ENCODE measurements at regions not wholly inside any gene's neighbourhood (a gene's known extent, or its start where the extent isn't known, plus 50 kb on each side); places are given as distances from the start of the nearest gene placed in this dataset.

DNA sequence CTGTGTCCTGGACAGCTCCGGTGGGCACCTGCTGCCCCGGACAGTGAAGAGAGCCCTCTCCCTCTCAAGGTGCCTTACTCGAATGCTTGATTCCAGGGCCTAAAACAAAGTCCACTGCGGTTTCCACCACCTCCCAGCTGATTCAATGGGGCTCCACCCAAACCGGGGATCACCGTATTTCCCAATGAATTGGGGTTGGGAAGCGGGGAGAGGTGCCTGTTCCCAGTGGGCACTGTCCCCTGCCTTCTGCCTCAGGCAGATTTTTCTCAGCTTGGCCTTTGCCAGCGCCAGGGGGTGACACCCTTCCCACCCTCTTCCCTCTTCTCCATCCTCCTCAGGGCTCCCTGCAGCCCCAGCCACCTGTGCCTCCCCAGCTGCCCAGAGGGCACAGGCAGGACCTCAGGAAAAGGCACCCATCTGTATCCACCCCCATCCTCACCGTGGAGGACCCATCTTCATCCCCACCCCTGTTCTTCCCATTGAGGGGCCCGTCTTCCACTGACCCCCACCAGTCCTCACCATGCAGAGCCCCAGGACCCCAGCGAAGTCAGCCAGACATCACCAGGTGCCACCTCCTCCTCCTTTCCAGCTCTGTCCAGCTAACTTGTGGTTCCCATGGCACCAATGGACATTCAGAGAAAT lies 66.7 kb upstream of the HPCAL1 start:
- FAIRE-seq (no peak), DNase-seq (ENCODE audit: low spot score in 2 of 2) (no peak)

DNA sequence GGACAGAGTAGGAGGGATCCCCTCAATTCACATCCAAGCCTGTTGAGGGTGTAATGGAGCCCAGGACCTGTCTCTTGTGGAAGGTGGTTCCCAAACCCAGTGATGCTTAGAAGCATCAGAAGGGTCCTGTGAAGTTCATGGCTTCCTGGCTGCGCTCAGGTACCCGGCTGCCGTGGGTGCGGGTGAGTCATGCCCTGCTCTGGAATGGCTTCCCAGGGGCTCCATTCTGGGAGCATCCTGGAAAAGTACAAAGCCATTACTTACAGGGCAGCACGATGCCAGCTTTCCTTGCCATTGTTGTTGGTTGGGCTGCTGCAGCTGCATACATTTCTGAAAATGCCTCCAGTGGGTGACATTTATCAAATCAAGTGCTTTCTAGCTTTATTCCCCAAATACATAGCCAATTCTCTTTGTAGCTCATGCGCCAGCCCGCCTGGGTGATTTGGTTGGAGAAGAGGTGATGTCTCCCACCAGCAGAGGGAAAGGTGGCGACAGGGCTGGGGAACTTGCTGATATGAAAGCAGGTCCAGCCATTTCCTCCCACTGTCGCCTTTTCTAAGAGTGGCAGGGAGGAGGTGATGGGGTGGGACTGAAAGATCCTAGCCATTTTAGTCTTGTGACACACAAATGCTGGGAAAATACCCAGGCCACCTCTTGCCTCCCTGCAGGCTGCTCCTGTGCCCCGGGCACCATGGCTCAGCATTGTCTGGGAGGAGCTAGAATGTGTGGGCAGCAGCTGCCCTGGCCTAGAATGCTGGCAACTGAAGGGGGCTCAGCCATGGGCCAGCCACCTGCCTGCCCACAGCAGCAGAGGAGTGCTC lies 65.9 kb upstream of the HPCAL1 start:
- FAIRE-seq, result no peak
- DNase-seq (ENCODE audit: low spot score in 2 of 2), result no peak

- DNase-seq (ENCODE audit: low spot score in 2 of 2) (no peak), FAIRE-seq (no peak)
Observed at GRCh38 chr2:10237392-10238321, 65.0 kb upstream of the HPCAL1 start.

- FAIRE-seq, result no peak
- no peak for DNase-seq (ENCODE audit: low spot score in 2 of 2)
Observed at GRCh38 chr2:10238396-10238795, 64.3 kb upstream of the HPCAL1 start.

DNA sequence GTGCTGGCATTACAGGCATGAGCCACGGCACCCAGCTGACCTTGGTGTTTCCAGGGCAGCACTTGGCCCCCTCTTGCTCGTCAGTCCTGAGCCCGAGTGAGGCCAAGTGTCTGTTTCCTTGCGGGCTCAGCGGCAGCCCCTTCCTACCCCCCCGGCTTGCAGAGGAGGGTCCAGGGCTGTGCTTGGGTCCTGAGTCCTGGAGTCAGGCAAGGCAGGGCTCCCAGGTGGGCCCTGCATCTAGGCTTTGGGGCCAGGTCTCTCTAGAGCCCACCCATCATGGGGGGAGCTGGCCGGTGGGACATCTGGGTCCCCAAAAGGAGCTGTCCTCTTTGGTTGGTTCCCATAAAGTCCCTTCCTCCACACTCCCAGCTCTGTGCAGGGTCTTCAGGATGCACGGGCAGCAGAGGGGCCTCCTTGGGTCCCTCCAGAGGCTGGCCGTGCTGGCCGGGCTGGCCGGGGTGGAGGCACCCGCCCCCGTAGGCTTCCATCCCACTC lies 63.7 kb upstream of the HPCAL1 start:
- no peak for FAIRE-seq
- no peak for DNase-seq (ENCODE audit: low spot score in 2 of 2)

DNA sequence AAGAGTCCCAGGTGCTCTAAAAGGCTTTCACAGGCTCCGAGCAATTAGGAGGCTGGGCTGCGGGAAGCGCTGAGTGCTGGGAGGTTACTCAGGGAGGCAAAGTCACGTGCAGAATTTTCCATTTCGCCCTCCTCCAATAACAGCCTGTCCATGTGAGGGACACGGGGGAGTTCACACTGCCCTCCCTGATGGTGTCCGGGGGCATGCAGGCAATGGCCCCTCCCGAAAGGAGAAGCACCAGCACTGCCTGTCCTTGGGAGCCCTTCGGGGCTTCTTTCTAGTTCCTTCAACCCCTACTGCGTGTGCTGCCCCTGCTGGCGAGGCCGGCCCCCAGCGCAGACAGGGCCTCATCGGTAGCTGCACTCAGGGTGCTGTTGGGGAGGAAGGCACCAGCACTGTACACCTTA lies 63.1 kb upstream of the HPCAL1 start:
- no peak for DNase-seq (ENCODE audit: low spot score in 2 of 2)
- no peak for FAIRE-seq

- FAIRE-seq (no peak), DNase-seq (ENCODE audit: low spot score in 2 of 2) (no peak)
Observed at GRCh38 chr2:10240161-10240681, 62.5 kb upstream of the HPCAL1 start.

DNA sequence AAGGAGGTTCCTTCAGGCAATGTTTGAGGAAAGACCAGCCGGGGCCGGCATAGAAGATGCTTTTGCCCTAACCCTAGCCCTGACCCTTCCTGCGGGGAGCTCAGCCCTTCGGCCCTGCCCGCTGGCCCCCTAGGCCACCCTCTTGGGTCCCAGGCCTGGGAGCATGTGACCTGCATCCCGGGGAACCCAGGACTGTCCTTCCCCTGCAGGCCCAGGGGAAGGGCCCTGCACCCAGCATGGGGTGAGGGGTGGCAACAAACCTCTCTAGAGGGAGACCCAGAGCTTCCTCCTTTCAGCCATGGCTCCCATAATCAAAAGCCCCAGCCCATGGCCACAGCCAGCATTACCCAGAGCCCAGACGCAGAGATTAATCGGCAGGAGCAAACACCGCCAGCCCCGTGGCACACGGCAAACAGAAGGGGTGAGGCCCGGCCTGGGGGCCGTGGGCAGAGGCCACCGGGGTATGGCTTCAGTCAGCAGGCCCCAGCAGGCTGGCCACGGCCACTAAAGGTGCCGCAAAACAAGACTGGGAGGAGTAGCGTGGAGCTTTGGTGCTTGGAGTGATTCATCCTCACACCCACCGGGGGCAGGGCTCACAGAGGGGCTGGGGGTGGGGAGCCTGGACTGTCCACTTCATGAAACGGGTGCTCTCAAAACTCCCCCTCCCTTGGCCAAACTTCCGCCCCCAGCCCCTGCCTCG lies 61.6 kb upstream of the HPCAL1 start:
- no peak for FAIRE-seq
- no peak for DNase-seq (ENCODE audit: low spot score in 2 of 2)

DNA sequence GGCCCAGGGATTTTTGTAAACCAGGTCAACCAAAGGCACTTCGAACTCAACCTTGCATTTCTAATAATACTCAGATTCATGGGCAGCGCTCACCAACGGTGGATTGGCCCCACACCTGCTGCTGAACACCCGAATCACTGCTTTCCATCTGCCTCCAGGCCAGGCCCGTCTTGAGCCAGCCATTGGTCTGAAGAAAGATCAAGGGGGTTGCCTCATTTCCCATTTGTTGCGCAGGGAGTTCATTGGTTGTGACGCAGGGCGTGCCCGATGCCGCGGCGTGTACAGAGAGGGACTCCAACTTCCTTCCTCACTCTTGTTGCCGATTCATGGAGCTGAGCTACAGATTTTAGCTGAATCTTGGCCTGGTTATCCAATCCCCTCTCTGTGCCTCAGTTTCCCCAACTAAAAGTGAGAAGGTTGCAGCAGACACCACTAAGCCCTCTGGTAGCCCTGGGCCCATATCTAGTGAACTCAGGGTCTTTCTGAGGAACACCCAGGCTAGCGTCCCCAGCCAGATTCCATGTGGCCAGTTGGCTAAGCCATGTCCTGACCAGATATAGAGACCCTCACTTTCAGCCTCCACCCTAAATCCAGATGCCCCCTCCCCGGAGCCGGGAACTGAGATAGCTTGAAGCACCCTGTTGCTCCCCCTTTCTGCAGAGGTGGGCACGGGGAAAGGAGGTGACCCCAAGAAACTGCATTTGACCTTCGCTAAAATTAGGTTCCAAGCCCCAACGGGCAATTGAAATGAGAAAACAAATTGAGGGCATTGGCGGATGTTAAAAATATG lies 60.9 kb upstream of the HPCAL1 start:
- no peak for DNase-seq (ENCODE audit: low spot score in 2 of 2)
- no peak for FAIRE-seq

DNA sequence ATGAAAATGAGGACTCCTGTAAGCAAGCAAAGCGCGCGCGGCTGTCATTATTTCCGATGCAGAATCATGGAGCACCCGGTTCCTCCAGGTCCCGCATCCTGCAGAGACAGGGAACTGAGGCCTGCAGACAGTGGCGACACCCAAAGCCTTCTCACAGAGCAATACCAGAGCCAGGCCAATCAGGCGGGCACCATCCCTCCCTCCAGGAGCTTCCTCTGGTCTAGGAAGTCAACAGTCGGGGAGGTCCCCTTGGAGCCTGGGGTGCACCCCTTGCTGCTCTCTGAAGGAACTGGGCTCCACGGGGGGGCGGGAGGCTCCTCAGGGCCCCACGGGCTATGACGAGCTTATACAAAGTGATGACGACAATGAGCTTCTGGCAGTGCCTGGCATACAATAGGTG lies 60.3 kb upstream of the HPCAL1 start:
- FAIRE-seq, result no peak

DNA sequence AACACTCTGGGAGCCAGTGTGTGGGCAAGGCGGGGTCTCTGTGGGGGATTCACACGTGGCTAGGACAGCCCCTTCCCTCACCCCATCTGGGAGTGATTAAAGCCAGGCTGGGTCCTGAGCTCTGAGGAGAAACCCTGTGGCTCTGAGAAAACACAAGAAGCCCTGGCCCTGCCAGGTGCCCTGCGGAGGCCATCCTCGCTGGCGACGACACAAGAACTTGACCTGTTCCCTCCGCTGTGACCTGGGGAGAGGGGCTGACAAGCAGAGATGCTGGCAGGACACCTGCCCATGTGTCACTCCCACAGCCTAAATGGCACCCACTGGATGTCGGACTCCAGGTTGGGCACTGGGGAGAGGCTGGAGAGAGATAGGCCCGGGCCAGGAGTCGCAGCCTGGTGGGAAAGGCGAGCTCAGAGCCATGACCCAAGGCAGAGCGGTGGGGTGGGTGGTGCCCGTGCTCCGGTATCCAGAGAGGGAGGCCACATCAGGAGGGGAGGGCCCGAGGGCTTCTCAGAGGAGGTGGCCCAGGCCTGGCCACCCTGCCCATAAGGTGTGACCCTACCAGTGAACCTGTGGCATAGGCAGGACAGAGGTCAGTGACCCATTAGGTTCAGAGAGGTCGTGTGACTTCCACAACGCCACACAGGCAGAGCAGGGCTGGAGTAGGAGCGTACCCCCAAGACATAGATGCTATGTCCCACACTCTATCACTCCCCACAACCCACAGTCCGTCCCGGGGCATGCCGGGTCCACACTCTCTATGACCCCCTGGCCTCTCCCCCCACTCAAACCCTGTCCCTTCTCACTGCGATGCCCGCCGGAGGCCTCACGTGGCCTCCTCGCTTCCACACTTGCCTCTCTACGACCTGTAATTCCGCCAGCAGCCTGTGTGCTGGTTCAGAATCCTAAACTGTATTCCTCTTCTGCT lies 59.4 kb upstream of the HPCAL1 start:
- no peak for DNase-seq (ENCODE audit: low spot score in 2 of 2)

More for the DNA sequence above, 60.3 kb upstream of the HPCAL1 start:
- no peak for DNase-seq (ENCODE audit: low spot score in 2 of 2)

GRCh38 chr2:10243926-10244270 lies 58.8 kb upstream of the HPCAL1 start:
- no peak for FAIRE-seq

More for the DNA sequence above, 59.4 kb upstream of the HPCAL1 start:
- no peak for FAIRE-seq

DNA sequence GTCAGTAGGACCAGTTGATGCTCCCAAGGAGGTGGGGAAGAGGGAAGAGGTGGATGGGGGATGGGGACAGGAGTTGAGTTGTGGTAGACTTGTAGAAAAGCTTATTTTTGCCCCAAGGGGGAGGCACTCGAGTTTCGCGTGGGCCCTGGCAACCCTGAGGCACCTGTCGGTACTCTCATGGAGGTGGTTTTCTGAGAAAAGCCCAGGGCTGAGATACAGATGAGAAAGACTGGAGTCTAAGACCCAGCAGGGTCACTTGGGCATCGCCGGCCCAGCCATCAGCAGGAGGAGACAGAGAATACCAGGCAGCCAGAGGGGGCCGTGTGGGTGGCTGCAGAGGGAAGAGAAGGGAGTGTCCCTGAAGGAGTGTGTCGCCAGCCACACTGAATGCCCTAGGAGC lies 57.7 kb upstream of the HPCAL1 start:
- FAIRE-seq (no peak), DNase-seq (ENCODE audit: low spot score in 2 of 2) (no peak)

More at GRCh38 chr2:10243926-10244270, 58.8 kb upstream of the HPCAL1 start:
- no peak for DNase-seq (ENCODE audit: low spot score in 2 of 2)

- DNase-seq (ENCODE audit: low spot score in 2 of 2) (no peak), FAIRE-seq (no peak)
Observed at GRCh38 chr2:10245661-10246060, 57.0 kb upstream of the HPCAL1 start.

DNA sequence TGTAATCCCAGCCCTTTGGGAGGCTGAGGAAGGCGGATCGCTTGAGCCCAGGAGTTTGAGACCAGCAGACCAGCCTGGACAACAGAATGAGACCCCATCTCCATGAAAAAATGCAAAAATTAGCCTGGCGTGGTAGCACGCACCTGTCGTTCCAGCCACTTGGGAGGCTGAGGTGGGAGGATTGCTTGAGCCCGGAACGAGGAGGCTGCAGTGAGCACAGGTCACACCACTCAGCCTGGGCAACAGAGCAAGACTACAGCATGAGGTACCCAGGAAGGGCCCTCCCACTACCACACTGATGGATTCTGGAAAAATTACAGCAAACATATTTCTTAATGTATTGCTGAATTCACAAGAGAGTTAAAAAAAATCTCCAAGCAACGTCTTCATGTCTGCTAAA lies 56.3 kb upstream of the HPCAL1 start:
- DNase-seq (ENCODE audit: low spot score in 2 of 2) (no peak), FAIRE-seq (no peak)

DNA sequence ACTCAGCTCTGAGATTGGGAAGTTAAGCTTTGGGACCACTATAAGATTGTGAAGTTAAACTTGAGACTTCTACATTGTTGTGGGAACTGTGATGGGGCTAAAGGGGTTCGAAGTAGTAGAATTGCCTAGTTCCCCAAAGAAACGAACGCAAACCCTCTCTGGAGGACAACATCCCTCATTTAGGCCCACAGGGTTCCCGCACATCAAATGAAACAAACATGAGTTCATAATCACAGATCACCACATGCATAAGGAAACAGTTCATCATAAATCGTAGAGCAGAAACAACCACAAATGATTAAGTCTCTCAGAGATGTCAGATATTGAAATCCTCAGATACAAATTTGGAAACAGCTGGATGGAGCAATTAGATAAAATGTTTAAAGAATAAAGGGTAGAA lies 55.9 kb upstream of the HPCAL1 start:
- DNase-seq (ENCODE audit: low spot score in 2 of 2), result no peak
- FAIRE-seq, result no peak

- FAIRE-seq (no peak), DNase-seq (ENCODE audit: low spot score in 2 of 2) (no peak)
Observed at GRCh38 chr2:10249798-10250197, 52.9 kb upstream of the HPCAL1 start.

GRCh38 chr2:10252224-10252623 lies 50.5 kb upstream of the HPCAL1 start:
- FAIRE-seq, result no peak

More at GRCh38 chr2:10252224-10252623, 50.5 kb upstream of the HPCAL1 start:
- no peak for DNase-seq (ENCODE audit: low spot score in 2 of 2)

Measured in frontal cortex (tissue), 3 donors.